Hematopoietic multipotent progenitor cell treated with erythropoietin and hydrocortisone succinate and interleukin-3 and kit ligand, for 8 days (in vitro differentiated cells): ENCODE measurements at regions not wholly inside any gene's neighbourhood (a gene's known extent, or its start where the extent isn't known, plus 50 kb on each side); places are given as distances from the start of the nearest gene placed in this dataset.
A peak's percentile ranks its signal among the peaks of the same experiment; 100 is the strongest.

ENCODE experiments used
- DNase-seq: peaks from one replicate; pipeline ENCODE4 v3.0.0-alpha.2; 2015

DNA sequence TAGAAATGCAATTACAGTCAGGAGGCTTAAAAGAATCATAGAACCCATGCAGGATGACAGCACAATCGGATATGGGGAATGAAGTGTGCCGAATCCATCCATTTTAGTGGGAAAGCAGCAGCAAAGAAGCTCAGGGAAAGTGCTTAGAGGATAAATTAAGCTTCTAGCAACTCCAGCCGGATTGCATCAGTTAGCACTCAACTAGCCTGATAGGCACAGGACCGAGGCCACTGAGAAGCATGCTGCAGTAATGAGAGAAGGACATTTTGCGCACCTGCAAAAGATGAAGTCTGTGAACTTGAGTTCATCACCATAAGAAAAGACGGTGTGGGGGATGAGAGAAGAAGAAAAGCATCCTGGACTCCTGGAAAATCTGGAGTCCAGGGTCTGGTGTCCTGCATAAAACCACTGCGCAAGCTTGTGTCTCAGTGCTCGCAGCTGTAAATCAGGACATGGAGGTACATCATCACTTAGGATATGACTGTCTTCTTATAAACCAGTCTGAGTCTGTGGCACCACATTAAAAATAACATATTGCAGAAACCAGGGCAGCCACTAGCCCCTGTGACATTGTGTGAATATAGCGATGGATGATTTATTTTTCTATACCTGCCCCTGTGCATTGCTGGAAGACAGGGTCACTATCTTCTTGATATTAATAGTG, 665.5 kb upstream of the SOX11 start:
- no peak for DNase-seq

GRCh38 chr2:5035057-5035488, 657.1 kb upstream of the SOX11 start:
- no peak for DNase-seq

GRCh38 chr2:5036256-5036655, 655.9 kb upstream of the SOX11 start:
- no peak for DNase-seq

DNA sequence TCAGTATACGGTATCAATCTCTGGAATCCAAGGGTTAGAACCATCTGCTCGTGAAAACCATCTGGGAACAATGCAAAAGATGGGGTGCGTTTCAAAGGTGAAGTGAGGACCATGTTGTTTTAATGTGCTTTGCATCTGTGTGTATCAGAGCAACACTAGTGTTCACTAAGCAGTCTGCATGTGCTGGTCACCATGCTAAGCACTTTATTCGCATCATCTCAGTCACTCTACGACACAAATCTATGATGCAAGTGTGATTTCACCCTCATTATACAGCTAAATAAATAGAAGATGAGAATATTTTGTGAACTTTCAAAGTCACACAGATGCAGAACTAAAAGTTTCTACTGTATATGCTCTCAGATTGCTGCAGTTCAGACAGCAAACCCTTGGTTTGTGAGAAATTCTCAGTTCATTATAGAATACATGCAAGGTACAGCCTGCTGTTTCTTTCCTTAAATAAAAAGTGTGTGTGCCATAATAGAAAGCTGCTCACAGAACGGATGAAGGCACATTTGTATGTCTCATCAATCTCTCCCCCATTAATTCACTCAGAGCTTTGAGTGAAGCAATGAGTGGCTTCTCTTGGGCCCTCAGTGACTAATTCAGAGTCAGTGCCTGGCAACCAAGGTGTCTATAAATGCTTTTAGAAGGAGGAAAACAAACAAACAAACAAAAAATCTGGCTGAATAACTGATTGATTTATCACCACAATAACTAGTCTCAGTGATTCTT, 652.8 kb upstream of the SOX11 start:
- no peak for DNase-seq

- no peak for DNase-seq
Measured at GRCh38 chr2:5040571-5040970, 651.6 kb upstream of the SOX11 start.

GRCh38 chr2:5041501-5041900, 650.7 kb upstream of the SOX11 start:
- no peak for DNase-seq

- no peak for DNase-seq
Measured at GRCh38 chr2:5042666-5043440, 649.3 kb upstream of the SOX11 start.

DNA sequence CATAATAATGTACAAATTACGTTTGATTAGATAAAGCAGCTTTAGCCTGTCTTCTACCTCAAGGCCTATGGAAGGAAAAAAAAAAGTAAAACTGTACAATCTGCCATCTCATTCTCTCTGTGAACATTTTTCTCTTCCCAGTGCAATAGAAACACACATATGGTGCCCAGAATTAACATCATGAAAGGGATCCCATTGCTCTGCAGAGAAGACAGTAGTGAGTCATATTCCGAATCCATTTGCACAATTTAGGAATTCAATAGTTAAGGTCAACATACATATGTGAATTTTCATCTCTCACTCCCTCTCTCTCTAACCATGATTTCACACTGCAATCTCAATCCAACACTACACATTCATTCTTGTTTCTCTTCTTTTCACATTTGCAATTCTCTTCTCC, 640.9 kb upstream of the SOX11 start:
- no peak for DNase-seq

GRCh38 chr2:5052905-5053304, 639.3 kb upstream of the SOX11 start:
- no peak for DNase-seq

DNA sequence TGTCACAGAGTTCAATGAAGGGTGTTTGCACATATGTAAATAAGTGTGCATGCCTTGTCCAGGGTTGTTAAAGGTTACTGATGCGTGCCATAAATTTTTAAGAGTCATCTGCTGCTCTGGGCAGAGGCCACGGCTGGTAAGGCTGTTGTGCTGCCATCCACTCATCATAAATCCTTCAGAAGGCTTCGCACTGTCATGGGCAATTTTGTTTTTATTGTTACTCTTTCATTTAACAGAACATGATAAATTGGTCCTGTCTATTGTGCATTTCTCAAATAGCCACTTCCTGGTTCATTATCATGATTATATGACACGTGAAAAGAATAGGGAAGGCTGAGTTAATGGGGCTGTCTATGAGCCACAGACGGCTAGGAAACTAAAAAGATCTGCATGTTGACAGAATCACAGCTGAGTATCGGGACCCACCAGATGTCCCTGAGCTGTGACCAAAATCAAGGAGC, 634.3 kb upstream of the SOX11 start:
- no peak for DNase-seq

- DNase-seq = no peak
Measured at GRCh38 chr2:5060956-5061355, 631.2 kb upstream of the SOX11 start.

GRCh38 chr2:5064687-5065086, 627.5 kb upstream of the SOX11 start:
- no peak for DNase-seq

GRCh38 chr2:5067816-5068215, 624.4 kb upstream of the SOX11 start:
- no peak for DNase-seq

DNA sequence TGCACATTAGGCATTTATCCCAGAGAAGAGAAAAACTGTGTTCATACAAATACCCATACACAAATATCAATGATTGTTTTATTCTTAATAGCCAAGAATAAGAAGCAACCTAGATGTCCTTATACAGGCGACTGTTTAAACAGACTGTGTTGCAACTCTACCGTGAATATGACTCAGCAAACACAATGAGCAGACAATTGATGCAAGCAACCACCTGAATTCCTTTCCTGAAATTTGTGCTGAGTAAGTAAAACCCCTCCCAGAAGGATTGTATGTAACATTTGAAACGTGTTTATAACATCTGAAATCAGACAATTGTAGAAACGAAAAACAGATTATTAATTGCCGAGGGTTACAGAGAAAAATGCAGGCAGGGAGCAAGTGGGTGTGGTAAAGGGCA, 621.9 kb upstream of the SOX11 start:
- no peak for DNase-seq

DNA sequence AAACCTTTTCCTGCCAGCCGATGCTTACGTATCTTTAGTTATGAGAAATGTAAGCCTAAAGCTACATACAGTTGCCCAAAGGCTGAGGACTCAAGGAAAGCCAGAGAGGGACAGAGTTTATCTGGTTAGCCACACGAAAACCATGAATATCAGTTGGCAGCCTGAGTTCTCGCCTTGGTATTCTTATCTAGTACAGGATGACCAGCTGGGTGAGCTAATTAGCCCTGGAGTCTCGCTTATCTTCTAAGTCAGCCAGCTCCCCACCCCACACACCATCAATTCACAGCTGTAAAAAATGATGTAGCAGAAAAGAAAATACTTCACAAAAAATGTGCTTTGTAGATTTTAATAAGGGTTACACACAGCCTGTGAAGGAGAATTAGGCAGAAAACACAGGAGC, 617.5 kb upstream of the SOX11 start:
- DNase-seq = peak; percentile 75

DNA sequence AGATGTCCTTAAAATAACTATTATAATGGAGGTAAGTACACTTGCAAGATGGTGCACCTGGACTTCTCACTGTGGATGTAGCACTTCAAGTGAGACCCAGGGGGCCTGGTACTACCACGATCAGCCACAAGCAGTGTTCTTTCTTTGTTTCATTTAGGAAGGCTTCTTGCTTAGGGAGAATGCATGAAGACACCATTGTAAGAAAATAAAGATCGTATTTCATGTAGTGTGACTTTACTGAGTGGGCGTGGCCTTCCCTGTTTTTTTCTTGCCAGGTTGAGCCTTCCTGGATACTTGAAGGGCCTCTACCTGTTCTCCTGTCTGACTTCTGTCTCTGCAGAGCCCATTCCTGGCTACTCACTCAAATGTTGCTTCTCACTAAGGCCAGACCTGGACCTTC, 615.6 kb upstream of the SOX11 start:
- no peak for DNase-seq

DNA sequence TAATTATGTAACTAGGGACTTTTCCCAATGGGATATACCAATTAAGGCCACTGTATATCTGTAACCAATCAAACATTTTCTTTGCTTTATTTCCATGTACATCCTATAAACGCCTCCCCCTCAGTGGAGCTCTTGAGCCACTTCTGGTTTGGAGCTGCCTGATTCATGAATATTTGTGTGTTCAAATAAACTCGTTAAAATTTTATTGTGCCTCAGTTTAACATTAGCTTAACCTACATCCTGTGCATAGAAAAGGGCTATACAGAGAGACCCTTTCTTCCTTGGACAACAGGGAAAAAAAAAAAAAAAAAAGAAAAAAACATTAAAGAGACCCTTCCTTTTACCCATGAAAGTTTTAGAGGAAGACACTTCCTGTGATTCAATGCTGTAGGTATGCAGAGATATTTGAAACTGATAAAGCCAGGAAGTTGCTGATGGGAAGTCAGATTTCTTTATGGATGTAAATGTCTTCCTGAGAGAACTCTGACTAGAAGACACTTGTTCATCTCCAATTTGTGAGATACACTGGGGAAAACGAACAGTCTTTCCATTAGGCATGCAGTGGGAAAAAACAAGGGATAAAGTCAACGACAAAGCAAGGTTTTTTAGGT, 614.6 kb upstream of the SOX11 start:
- DNase-seq = no peak

DNA sequence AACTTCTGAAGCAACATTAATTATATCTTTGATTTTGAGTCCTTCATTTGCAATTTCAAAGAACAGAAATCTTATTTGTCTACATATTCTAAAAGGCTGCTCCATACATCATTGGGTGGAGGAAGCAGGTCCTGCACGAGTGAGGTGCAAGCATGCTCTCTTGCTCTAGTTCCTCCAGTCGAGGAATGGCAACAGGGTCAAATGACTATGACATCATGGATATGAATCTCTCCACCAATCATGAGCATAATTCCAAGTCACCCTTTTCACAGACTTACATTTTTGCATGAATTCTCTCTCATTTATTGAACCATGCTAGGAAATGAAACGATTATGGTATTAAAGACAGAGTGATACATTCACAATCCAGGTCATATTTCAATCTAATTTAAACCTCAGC, 608.8 kb upstream of the SOX11 start:
- no peak for DNase-seq

- DNase-seq = no peak
Measured at GRCh38 chr2:5089409-5089808, 602.8 kb upstream of the SOX11 start.

- no peak for DNase-seq
Measured at GRCh38 chr2:5093056-5093455, 599.1 kb upstream of the SOX11 start.

- DNase-seq = no peak
Measured at GRCh38 chr2:5093518-5093917, 598.7 kb upstream of the SOX11 start.

GRCh38 chr2:5094192-5094591, 598.0 kb upstream of the SOX11 start:
- DNase-seq = no peak

- DNase-seq = no peak
Measured at GRCh38 chr2:5098286-5098685, 593.9 kb upstream of the SOX11 start.

DNA sequence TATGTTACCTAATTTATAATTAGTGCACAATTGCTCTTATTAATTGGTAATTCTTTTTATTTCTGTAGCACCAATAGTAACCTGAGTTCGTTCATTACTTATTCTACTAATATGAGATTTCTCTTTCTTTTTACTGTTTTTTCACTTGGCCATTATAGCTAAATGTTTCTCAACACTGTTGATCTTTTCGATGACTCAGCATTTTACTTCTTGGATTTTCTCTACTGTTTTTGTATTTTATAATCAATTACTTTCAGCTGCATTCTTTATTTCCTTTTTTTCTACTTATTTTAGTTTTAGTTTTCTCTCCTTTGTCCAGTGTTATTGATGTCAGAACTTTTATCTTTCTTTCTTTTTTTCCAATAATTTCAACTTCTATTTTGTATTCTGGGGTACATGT, 589.4 kb upstream of the SOX11 start:
- no peak for DNase-seq
